Astrocyte (in vitro differentiated cells and primary cell): ENCODE measurements at regions not wholly inside any gene's neighbourhood (a gene's known extent, or its start where the extent isn't known, plus 50 kb on each side); places are given as distances from the start of the nearest gene placed in this dataset.

Source experiments
- DNase-seq: peaks from one replicate; pipeline ENCODE4 v3.0.0-alpha.2; 2010; ENCODE audit warnings: low read depth
- FAIRE-seq: peaks from 2 replicates; lab custom pipeline; 2011; peaks lifted over from hg19 to GRCh38; lab: Jason Lieb, UNC
- H2AFZ ChIP-seq: 2 replicates; pipeline ENCODE4 v1.6.0; 2012; ENCODE audit warnings: low read depth, low read length, inconsistent platforms
- H3K27ac ChIP-seq: 2 replicates; pipeline ENCODE4 v1.5.1; 2011; ENCODE audit warnings: low read depth, low read length, inconsistent platforms
- H3K27me3 ChIP-seq: 2 replicates; pipeline ENCODE4 v1.6.0; 2011; ENCODE audit warnings: low read length, inconsistent platforms; ENCODE audit not compliant: insufficient read depth
- H3K36me3 ChIP-seq: 2 replicates; pipeline ENCODE4 v1.5.1; 2011; ENCODE audit warnings: low read length, inconsistent platforms; ENCODE audit not compliant: insufficient read depth
- H3K4me1 ChIP-seq: 2 replicates; pipeline ENCODE4 v1.5.1; 2011; ENCODE audit warnings: low read length, inconsistent platforms; ENCODE audit not compliant: insufficient read depth
- H3K4me2 ChIP-seq: 2 replicates; pipeline ENCODE4 v1.6.0; 2012; ENCODE audit warnings: low read length, inconsistent platforms
- H3K4me3 ChIP-seq: 2 replicates; pipeline ENCODE4 v1.5.1; 2011; ENCODE audit warnings: low read depth, mild to moderate bottlenecking, low read length, inconsistent platforms; ENCODE audit not compliant: insufficient read depth
- H3K79me2 ChIP-seq: 2 replicates; pipeline ENCODE4 v1.6.0; 2012; ENCODE audit warnings: mild to moderate bottlenecking, low read length, inconsistent platforms; ENCODE audit not compliant: insufficient read depth
- H3K9ac ChIP-seq: 2 replicates; pipeline ENCODE4 v1.6.0; 2012; ENCODE audit warnings: mild to moderate bottlenecking, low read length, inconsistent platforms
- H3K9me3 ChIP-seq: 2 replicates; pipeline ENCODE4 v1.5.1; 2012; ENCODE audit warnings: low read depth, mild to moderate bottlenecking, low read length, inconsistent platforms; ENCODE audit not compliant: insufficient read depth
- H4K20me1 ChIP-seq: 2 replicates; pipeline ENCODE4 v1.6.0; 2012; ENCODE audit warnings: low read length, inconsistent platforms; ENCODE audit not compliant: insufficient read depth
- H3K27ac Mint-ChIP-seq: one replicate; pipeline ENCODE4 v1.8.0; 2021; ENCODE audit warnings: mild to moderate bottlenecking, mixed read lengths; ENCODE audit not compliant: unreplicated experiment
- H3K27me3 Mint-ChIP-seq: one replicate; pipeline ENCODE4 v1.8.0; 2021; ENCODE audit warnings: low read depth, mixed read lengths; ENCODE audit not compliant: unreplicated experiment
- H3K36me3 Mint-ChIP-seq: one replicate; pipeline ENCODE4 v1.8.0; 2021; ENCODE audit warnings: low read depth, mixed read lengths; ENCODE audit not compliant: unreplicated experiment
- H3K4me1 Mint-ChIP-seq: one replicate; pipeline ENCODE4 v1.8.0; 2021; ENCODE audit warnings: low read depth, mixed read lengths; ENCODE audit not compliant: unreplicated experiment
- H3K4me3 Mint-ChIP-seq: one replicate; pipeline ENCODE4 v1.8.0; 2021; ENCODE audit warnings: mild to moderate bottlenecking, moderate library complexity, mixed read lengths; ENCODE audit not compliant: unreplicated experiment
- H3K9me3 Mint-ChIP-seq: one replicate; pipeline ENCODE4 v1.8.0; 2021; ENCODE audit warnings: mild to moderate bottlenecking, mixed read lengths; ENCODE audit not compliant: unreplicated experiment
- CTCF ChIP-seq: IDR thresholded peaks from 2 replicates; pipeline ENCODE4 v1.5.1; 2011; ENCODE audit warnings: low read depth, mild to moderate bottlenecking, inconsistent platforms, low read length, moderate library complexity; ENCODE audit not compliant: insufficient read depth
- EZH2 ChIP-seq: IDR thresholded peaks from 2 replicates; pipeline ENCODE4 v1.6.1; 2012; ENCODE audit warnings: mild to moderate bottlenecking, low read length, inconsistent platforms; ENCODE audit not compliant: insufficient read depth

GRCh38 chr6:103791458-103791857, 1068.3 kb downstream of the HACE1 start:
- H3K4me3 Mint-ChIP-seq, result no peak overlapping the region

GRCh38 chr6:103784117-103784516, 1075.6 kb downstream of the HACE1 start:
- FAIRE-seq (no peak), DNase-seq (no peak)
- Mint-ChIP-seq H3K27me3 (no peaks in the 10 kb centered on the region), H3K9me3 (no peaks in the 10 kb centered on the region), H3K36me3 (no peaks in the 10 kb centered on the region), H3K4me1 (no peaks in the 10 kb centered on the region), H3K4me3 (no peak overlapping the region), H3K27ac (no peak overlapping the region)
- no peaks in the 10 kb centered on the region for H4K20me1 ChIP-seq
- no peak overlapping the region for H3K4me3 ChIP-seq
- H3K4me2 ChIP-seq, result no peak overlapping the region
- no peak overlapping the region for H3K9ac ChIP-seq
- TF ChIP-seq CTCF, result no peak
- no peak for TF ChIP-seq EZH2
- H3K4me1 ChIP-seq, result no peaks in the 10 kb centered on the region
- no peaks in the 10 kb centered on the region for H3K27me3 ChIP-seq
- H3K79me2 ChIP-seq, result no peaks in the 10 kb centered on the region
- no peak overlapping the region for H3K27ac ChIP-seq
- no peaks in the 10 kb centered on the region for H3K36me3 ChIP-seq
- no peaks in the 10 kb centered on the region for H3K9me3 ChIP-seq
- no peak overlapping the region for H2AFZ ChIP-seq

More at GRCh38 chr6:103791458-103791857, 1068.3 kb downstream of the HACE1 start:
- no peaks in the 10 kb centered on the region for H3K36me3 Mint-ChIP-seq
- Histone ChIP-seq H3K9ac (no peak overlapping the region), H3K4me3 (no peak overlapping the region), H3K27me3 (no peaks in the 10 kb centered on the region), H3K27ac (no peak overlapping the region), H3K4me2 (no peak overlapping the region), H3K36me3 (no peaks in the 10 kb centered on the region), H4K20me1 (no peaks in the 10 kb centered on the region), H3K4me1 (no peaks in the 10 kb centered on the region), H3K79me2 (no peaks in the 10 kb centered on the region), H3K9me3 (no peaks in the 10 kb centered on the region), H2AFZ (no peak overlapping the region)
- no peaks in the 10 kb centered on the region for H3K9me3 Mint-ChIP-seq
- no peak for FAIRE-seq
- H3K4me1 Mint-ChIP-seq, result no peaks in the 10 kb centered on the region
- no peak for DNase-seq
- TF ChIP-seq EZH2 (no peak), CTCF (no peak)
- H3K27me3 Mint-ChIP-seq, result no peaks in the 10 kb centered on the region
- H3K27ac Mint-ChIP-seq, result no peak overlapping the region

GRCh38 chr6:103783329-103783728, 1076.4 kb downstream of the HACE1 start:
- DNase-seq (no peak), FAIRE-seq (no peak)
- Histone ChIP-seq H2AFZ (no peak overlapping the region), H3K36me3 (no peaks in the 10 kb centered on the region), H3K79me2 (no peaks in the 10 kb centered on the region), H3K27ac (no peak overlapping the region), H3K9ac (no peak overlapping the region), H3K4me1 (no peaks in the 10 kb centered on the region), H3K4me3 (no peak overlapping the region), H3K27me3 (no peaks in the 10 kb centered on the region), H3K9me3 (no peaks in the 10 kb centered on the region), H4K20me1 (no peaks in the 10 kb centered on the region), H3K4me2 (no peak overlapping the region)
- Mint-ChIP-seq H3K9me3 (no peaks in the 10 kb centered on the region), H3K27me3 (no peaks in the 10 kb centered on the region), H3K4me3 (no peak overlapping the region), H3K36me3 (no peaks in the 10 kb centered on the region), H3K4me1 (no peaks in the 10 kb centered on the region), H3K27ac (no peak overlapping the region)
- TF ChIP-seq CTCF (no peak), EZH2 (no peak)
